H1 (cell line): ENCODE measurements at regions not wholly inside any gene's neighbourhood (a gene's known extent, or its start where the extent isn't known, plus 50 kb on each side); places are given as distances from the start of the nearest gene placed in this dataset.

ENCODE experiments used
- CTCF ChIA-PET: fragments of 300-600 bp; sonication (Branson Sonifier 250); formaldehyde crosslinking; loops from one replicate; lab custom pipeline; 2021; ENCODE audit not compliant: partially characterized antibody; lab: Charles Lee
- POLR2A ChIA-PET: fragments of 300-600 bp; sonication (Branson Sonifier 250); formaldehyde crosslinking; loops from one replicate; lab custom pipeline; 2021; ENCODE audit warnings: inconsistent platforms; ENCODE audit not compliant: partially characterized antibody; lab: Charles Lee
- DNase-seq, 2 experiments: peaks; one replicate each; pipeline versions ENCODE4 v3.0.0 to v3.0.0-alpha.2; 2010 to 2022; ENCODE audit warnings: low spot score in 2 of 2, low read depth in 1 of 2, mixed read lengths in 1 of 2
- FAIRE-seq: peaks from 2 replicates; lab custom pipeline; 2011; peaks lifted over from hg19 to GRCh38; lab: Jason Lieb, UNC
- H2AFZ ChIP-seq: 2 replicates; pipeline ENCODE4 v1.8.1; 2012; ENCODE audit warnings: low read length, inconsistent platforms
- H2AK5ac ChIP-seq: 2 replicates; pipeline ENCODE4 v1.6.1; 2013; ENCODE audit warnings: low read depth, low read length
- H2BK120ac ChIP-seq: replicated peaks from 2 replicates; pipeline ENCODE3; 2013; ENCODE audit warnings: low read depth, low read length, inconsistent platforms
- H2BK12ac ChIP-seq: 2 replicates; pipeline ENCODE4 v1.6.1; 2013; ENCODE audit warnings: low read depth, low read length
- H2BK15ac ChIP-seq: 2 replicates; pipeline ENCODE4 v1.6.1; 2013; ENCODE audit warnings: low read length
- H2BK20ac ChIP-seq: 2 replicates; pipeline ENCODE4 v1.6.1; 2013; ENCODE audit warnings: low read length
- H2BK5ac ChIP-seq: 2 replicates; pipeline ENCODE4 v1.6.1; 2013; ENCODE audit warnings: low read depth, low read length
- H3K14ac ChIP-seq: 2 replicates; pipeline ENCODE4 v1.6.1; 2013; ENCODE audit warnings: inconsistent platforms; ENCODE audit not compliant: insufficient read length
- H3K18ac ChIP-seq: 2 replicates; pipeline ENCODE4 v1.6.1; 2013; ENCODE audit warnings: low read length; ENCODE audit errors: extremely low read depth
- H3K23ac ChIP-seq: 2 replicates; pipeline ENCODE4 v1.6.1; 2013; ENCODE audit warnings: inconsistent platforms; ENCODE audit not compliant: insufficient read length
- H3K23me2 ChIP-seq: 2 replicates; pipeline ENCODE4 v1.6.1; 2013; ENCODE audit warnings: low read depth, low read length
- H3K27ac ChIP-seq: 2 replicates; pipeline ENCODE4 v1.6.1; 2011; ENCODE audit warnings: low read depth, low read length, inconsistent platforms
- H3K27me3 ChIP-seq, 4 experiments: replicated peaks in 1 of 4; 1 replicate in 1 of 4; 2 replicates in 3 of 4; pipeline versions ENCODE4 v1.6.1 to v1.8.1; 2011 to 2013; ENCODE audit warnings: low read length in 3 of 4, mild to moderate bottlenecking in 3 of 4, inconsistent platforms in 2 of 4, mixed read lengths in 2 of 4, moderate library complexity in 1 of 4; ENCODE audit not compliant: control insufficient read depth in 3 of 4, insufficient read depth in 3 of 4; ENCODE audit errors: extremely low read depth in 1 of 4
- H3K36me3 ChIP-seq, 4 experiments: 2 replicates each; pipeline versions ENCODE4 v1.6.1 to v1.8.1; 2011 to 2013; ENCODE audit warnings: mild to moderate bottlenecking in 4 of 4, low read length in 3 of 4, moderate library complexity in 2 of 4, control low read depth in 1 of 4, inconsistent platforms in 1 of 4; ENCODE audit not compliant: insufficient read depth in 4 of 4, control insufficient read depth in 2 of 4
- H3K4ac ChIP-seq: replicated peaks from 2 replicates; pipeline ENCODE3; 2013; ENCODE audit warnings: low read length, low read depth, mixed read lengths, inconsistent platforms; ENCODE audit not compliant: insufficient read length
- H3K4me1 ChIP-seq, 4 experiments: replicated peaks in 1 of 4; 1 replicate in 1 of 4; 2 replicates in 3 of 4; pipeline versions ENCODE4 v1.6.1 to v1.8.1; 2011 to 2013; ENCODE audit warnings: low read length in 3 of 4, inconsistent platforms in 2 of 4, mixed read lengths in 1 of 4; ENCODE audit not compliant: insufficient read depth in 4 of 4, control insufficient read depth in 3 of 4
- H3K4me2 ChIP-seq, 2 experiments: 2 replicates each; pipeline versions ENCODE4 v1.6.1 to v1.8.1; 2011 to 2013; ENCODE audit warnings: low read depth in 2 of 2, low read length in 2 of 2, control low read depth in 1 of 2, inconsistent platforms in 1 of 2, mild to moderate bottlenecking in 1 of 2; ENCODE audit not compliant: insufficient read depth in 1 of 2
- H3K4me3 ChIP-seq, 4 experiments: fragments of 200-600, 300-600 bp in 1 of 4; sonication (generic), shearing (Covaris generic), sonication (Bioruptor Twin) in 1 of 4; 2 replicates each; pipeline versions ENCODE4 v1.5.1 to v1.8.1; 2011 to 2016; ENCODE audit warnings: low read length in 4 of 4, low read depth in 3 of 4, control low read depth in 2 of 4, inconsistent platforms in 2 of 4, mild to moderate bottlenecking in 2 of 4, mixed read lengths in 1 of 4, moderate library complexity in 1 of 4; ENCODE audit not compliant: insufficient read depth in 2 of 4; ENCODE audit errors: extremely low read depth in 1 of 4
- H3K56ac ChIP-seq: replicated peaks from 2 replicates; pipeline ENCODE3; 2013; ENCODE audit warnings: low read depth, mild to moderate bottlenecking, mixed read lengths, low read length, inconsistent platforms; ENCODE audit not compliant: insufficient read length
- H3K79me1 ChIP-seq: 2 replicates; pipeline ENCODE4 v1.6.1; 2013; ENCODE audit warnings: low read depth, low read length, control low read depth
- H3K79me2 ChIP-seq, 2 experiments: 2 replicates each; pipeline versions ENCODE4 v1.6.1 to v1.8.1; 2012 to 2013; ENCODE audit warnings: low read length in 2 of 2, mild to moderate bottlenecking in 2 of 2, inconsistent platforms in 1 of 2; ENCODE audit not compliant: insufficient read depth in 2 of 2, control insufficient read depth in 1 of 2
- H3K9ac ChIP-seq, 4 experiments: replicated peaks in 1 of 4; 1 replicate in 1 of 4; 2 replicates in 3 of 4; pipeline versions ENCODE4 v1.6.1 to v1.8.1; 2011 to 2013; ENCODE audit warnings: low read depth in 3 of 4, low read length in 3 of 4, control low read depth in 2 of 4, mild to moderate bottlenecking in 2 of 4, moderate library complexity in 2 of 4, inconsistent platforms in 1 of 4; ENCODE audit errors: extremely low read depth in 1 of 4
- H3K9me3 ChIP-seq, 2 experiments: 2 replicates each; pipeline versions ENCODE4 v1.6.1 to v1.8.1; 2012 to 2013; ENCODE audit warnings: mild to moderate bottlenecking in 2 of 2, moderate library complexity in 2 of 2, control low read depth in 1 of 2, inconsistent platforms in 1 of 2, low read depth in 1 of 2, low read length in 1 of 2, mixed read lengths in 1 of 2; ENCODE audit not compliant: insufficient read depth in 2 of 2
- H4K20me1 ChIP-seq, 2 experiments: replicated peaks in 1 of 2; 2 replicates each; pipeline versions ENCODE3 to v1.8.1; 2011 to 2013; ENCODE audit warnings: inconsistent platforms in 2 of 2, low read length in 2 of 2, mild to moderate bottlenecking in 1 of 2; ENCODE audit not compliant: insufficient read depth in 2 of 2, control insufficient read depth in 1 of 2
- H4K5ac ChIP-seq: 2 replicates; pipeline ENCODE4 v1.6.1; 2013; ENCODE audit warnings: low read length, low read depth, mixed read lengths, inconsistent platforms; ENCODE audit not compliant: insufficient read length
- H4K8ac ChIP-seq: 2 replicates; pipeline ENCODE4 v1.8.0; 2013; ENCODE audit warnings: mild to moderate bottlenecking, moderate library complexity, low read length, inconsistent platforms; ENCODE audit not compliant: insufficient read depth; ENCODE audit errors: extremely low read depth
- H4K91ac ChIP-seq: replicated peaks from 2 replicates; pipeline ENCODE3; 2013; ENCODE audit warnings: low read length, mixed read lengths, inconsistent platforms; ENCODE audit not compliant: insufficient read length
- ASH2L ChIP-seq: fragments of 200-600, 300-600 bp; sonication (generic); IDR thresholded peaks from one replicate; pipeline ENCODE4 v1.7.1; 2017; ENCODE audit warnings: low read length
- KDM4A ChIP-seq: IDR thresholded peaks from one replicate; pipeline ENCODE4 v1.7.1; 2012; ENCODE audit warnings: low read depth, mild to moderate bottlenecking, moderate library complexity, low read length, inconsistent platforms; ENCODE audit not compliant: severe bottlenecking
- TCF12 ChIP-seq: IDR thresholded peaks from 2 replicates; pipeline ENCODE4 v1.6.1; 2011; ENCODE audit warnings: low read depth, mild to moderate bottlenecking, low read length
- YY1 ChIP-seq: IDR thresholded peaks from 2 replicates; pipeline ENCODE4 v1.6.1; 2011; ENCODE audit warnings: low read depth, mild to moderate bottlenecking, low read length
- WGBS, 2 experiments: shearing (Covaris generic) in 1 of 2; methylation state at CpG; one replicate each; pipeline versions ENCODE4 v1.1.6 to v1.1.7; 2013 to 2015; ENCODE audit warnings: low lambda C conversion rate in 2 of 2, mixed read lengths in 2 of 2, inconsistent platforms in 1 of 2, low coverage in 1 of 2, missing lambda C conversion rate in 1 of 2; ENCODE audit not compliant: insufficient replicate concordance in 2 of 2, insufficient coverage in 1 of 2, insufficient read length in 1 of 2; ENCODE audit errors: extremely low coverage in 1 of 2, missing lambda C conversion rate in 1 of 2; 5-methylcytosine and 5-hydroxymethylcytosine counted together

DNA sequence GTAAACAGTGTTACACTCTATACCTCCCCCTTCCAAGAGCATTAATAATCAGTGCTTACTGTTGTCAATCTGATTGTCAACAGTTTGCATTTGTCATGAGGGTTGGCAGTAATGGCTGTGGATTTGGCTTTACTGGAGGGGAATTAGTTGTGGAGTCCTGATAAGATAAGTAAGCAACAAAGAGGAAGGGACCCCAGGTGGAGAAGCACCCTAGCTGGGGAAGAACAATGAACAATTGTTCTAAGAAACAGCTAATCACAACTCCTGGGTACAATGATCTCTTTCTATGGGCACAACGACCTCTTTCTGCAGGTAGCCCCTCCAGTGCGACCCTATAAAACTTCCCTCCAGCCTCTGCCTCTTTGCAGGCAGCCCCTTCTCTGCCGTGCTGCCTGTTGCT is 53.2 kb upstream of the CDKN2AIP start:
- Histone ChIP-seq H3K14ac (no peak overlapping the region), H4K20me1 (no peaks in the 10 kb centered on the region), H2AFZ (no peak overlapping the region), H2BK12ac (no peak overlapping the region), H3K79me1 (no peaks in the 10 kb centered on the region), H3K9me3 (no peaks in the 10 kb centered on the region), H3K36me3 (no peaks in the 10 kb centered on the region), H3K23me2 (no peaks in the 10 kb centered on the region), H4K8ac (no peak overlapping the region), H3K4me2 (no peak overlapping the region), H3K27me3 (no peaks in the 10 kb centered on the region), H4K91ac (no peak overlapping the region), H3K4ac (no peak overlapping the region), H3K56ac (no peak overlapping the region), H3K18ac (no peak overlapping the region), H4K5ac (no peak overlapping the region), H3K79me2 (no peaks in the 10 kb centered on the region), H3K23ac (no peak overlapping the region), H3K4me1 (peaks cover 0 to 3% (median 0%) of the 10 kb centered on the region in 4 experiments; a peak in 1 of 7 replicates), H2BK15ac (no peak overlapping the region), H3K4me3 (no peak overlapping the region), H2AK5ac (no peak overlapping the region), H3K9ac (no peak overlapping the region), H2BK5ac (no peak overlapping the region), H2BK120ac (no peak overlapping the region), H3K27ac (no peak overlapping the region), H2BK20ac (no peak overlapping the region)
- 80% methylated on average over 3 of the region's 3 CpGs; no CpG with 5 or more reads in 1 of the 2 experiments for WGBS, 2 experiments
- FAIRE-seq, result no peak
- TF ChIP-seq ASH2L (no peak), YY1 (no peak), TCF12 (no peak), KDM4A (no peak)
- DNase-seq, result no peak
- ChIA-PET POLR2A (interaction anchor here (1.5 kb wide), 1 partner anchor 52 kb away, joined by 4 read pairs; no protein-coding TSS in a partner anchor), CTCF (interaction anchor here (1.1 to 1.3 kb wide), 2 partner anchors 12 to 129 kb away, joined by 3 to 4 read pairs; no protein-coding TSS in a partner anchor)
